CD14-positive monocyte (primary cell): ENCODE measurements at regions not wholly inside any gene's neighbourhood (a gene's known extent, or its start where the extent isn't known, plus 50 kb on each side); places are given as distances from the start of the nearest gene placed in this dataset.

ENCODE experiments used
- DNase-seq, 3 donors: peaks; one replicate each; pipeline ENCODE4 v3.0.0-alpha.2; 2011 to 2022
- H2AFZ ChIP-seq: 2 replicates; pipeline ENCODE4 v1.6.0; 2012; ENCODE audit warnings: mild to moderate bottlenecking, low read depth, low read length, inconsistent platforms; ENCODE audit not compliant: insufficient read depth, poor library complexity, severe bottlenecking
- H3K27ac ChIP-seq, 2 donors: 1 replicate in 1 of 2; 2 replicates in 1 of 2; pipeline ENCODE4 v1.5.1; 2012 to 2013; ENCODE audit warnings: low read length in 2 of 2, control low read depth in 1 of 2, inconsistent platforms in 1 of 2, low read depth in 1 of 2, mild to moderate bottlenecking in 1 of 2
- H3K27me3 ChIP-seq, 2 donors: one replicate each; pipeline versions ENCODE4 v1.6.0 to v1.6.1; 2011 to 2013; ENCODE audit warnings: low read length in 2 of 2; ENCODE audit not compliant: control insufficient read depth in 2 of 2, insufficient read depth in 2 of 2
- H3K36me3 ChIP-seq, 2 donors: replicated peaks in 1 of 2; 1 replicate in 1 of 2; 2 replicates in 1 of 2; pipeline versions ENCODE4 v1.5.1 to v1.6.1; 2012 to 2013; ENCODE audit warnings: low read length in 2 of 2, control low read depth in 1 of 2, inconsistent platforms in 1 of 2, mild to moderate bottlenecking in 1 of 2; ENCODE audit not compliant: insufficient read depth in 2 of 2, control insufficient read depth in 1 of 2
- H3K4me1 ChIP-seq, 2 donors: 1 replicate in 1 of 2; 2 replicates in 1 of 2; pipeline versions ENCODE4 v1.5.1 to v1.6.1; 2012 to 2013; ENCODE audit warnings: low read length in 2 of 2, control low read depth in 1 of 2, inconsistent platforms in 1 of 2, mild to moderate bottlenecking in 1 of 2, moderate library complexity in 1 of 2; ENCODE audit not compliant: insufficient read depth in 2 of 2, control insufficient read depth in 1 of 2
- H3K4me2 ChIP-seq: replicated peaks from 2 replicates; pipeline ENCODE3; 2012; ENCODE audit warnings: low read length, moderate library complexity, mild to moderate bottlenecking; ENCODE audit not compliant: poor library complexity, severe bottlenecking; ENCODE audit errors: extremely low read depth
- H3K4me3 ChIP-seq, 3 experiments: fragments of 200-600 bp in 1 of 3; sonication (generic) in 1 of 3; replicated peaks in 1 of 3; 1 replicate in 2 of 3; 2 replicates in 1 of 3; pipeline ENCODE4 v1.5.1; 2011 to 2013; ENCODE audit warnings: low read length in 3 of 3, mild to moderate bottlenecking in 3 of 3, control low read depth in 2 of 3, low read depth in 2 of 3, inconsistent platforms in 1 of 3, moderate library complexity in 1 of 3
- H3K79me2 ChIP-seq: 2 replicates; pipeline ENCODE4 v1.6.0; 2012; ENCODE audit warnings: mild to moderate bottlenecking, control low read depth, inconsistent platforms, low read length, moderate library complexity; ENCODE audit not compliant: insufficient read depth
- H3K9ac ChIP-seq: 2 replicates; pipeline ENCODE4 v1.6.0; 2017; ENCODE audit warnings: low read length, mild to moderate bottlenecking; ENCODE audit not compliant: insufficient read depth, poor library complexity, severe bottlenecking
- H3K9me3 ChIP-seq, 2 donors: replicated peaks in 1 of 2; 1 replicate in 1 of 2; 2 replicates in 1 of 2; pipeline versions ENCODE4 v1.5.1 to v1.6.1; 2012 to 2013; ENCODE audit warnings: low read length in 2 of 2, control low read depth in 1 of 2; ENCODE audit not compliant: control insufficient read depth in 1 of 2, insufficient read depth in 1 of 2
- H4K20me1 ChIP-seq: 2 replicates; pipeline ENCODE4 v1.6.0; 2012; ENCODE audit warnings: mild to moderate bottlenecking, low read length, control low read depth, moderate library complexity; ENCODE audit not compliant: insufficient read depth
- H3K27ac Mint-ChIP-seq, 7 donors: one replicate each; pipeline ENCODE4 v1.8.0; 2020; ENCODE audit warnings: mild to moderate bottlenecking in 7 of 7, mixed read lengths in 7 of 7, moderate library complexity in 6 of 7, inconsistent platforms in 2 of 7
- H3K27me3 Mint-ChIP-seq, 3 donors: one replicate each; pipeline ENCODE4 v1.8.0; 2021 to 2022; ENCODE audit warnings: low read depth in 3 of 3, mild to moderate bottlenecking in 3 of 3, mixed read lengths in 3 of 3, moderate library complexity in 3 of 3, inconsistent platforms in 1 of 3
- H3K36me3 Mint-ChIP-seq, 2 donors: one replicate each; pipeline ENCODE4 v1.8.0; 2020; ENCODE audit warnings: mixed read lengths in 2 of 2, inconsistent platforms in 1 of 2, mild to moderate bottlenecking in 1 of 2
- H3K4me1 Mint-ChIP-seq: one replicate; pipeline ENCODE4 v1.8.0; 2020; ENCODE audit warnings: mild to moderate bottlenecking, mixed read lengths
- H3K4me3 Mint-ChIP-seq, 2 donors: one replicate each; pipeline ENCODE4 v1.8.0; 2020; ENCODE audit warnings: mild to moderate bottlenecking in 2 of 2, mixed read lengths in 2 of 2, moderate library complexity in 1 of 2
- H3K9me3 Mint-ChIP-seq, 7 donors: one replicate each; pipeline ENCODE4 v1.8.0; 2020 to 2022; ENCODE audit warnings: mixed read lengths in 7 of 7, mild to moderate bottlenecking in 6 of 7, moderate library complexity in 6 of 7, inconsistent platforms in 2 of 7
- CTCF ChIP-seq: fragments of 200-600 bp; IDR thresholded peaks from one replicate; pipeline ENCODE4 v1.8.0; 2022; ENCODE audit warnings: antibody characterized with exemption, mild to moderate bottlenecking
- WGBS: methylation state at CpG from one replicate; pipeline ENCODE4 v1.1.5; 2013; ENCODE audit warnings: missing lambda C conversion rate; ENCODE audit not compliant: insufficient coverage; 5-methylcytosine and 5-hydroxymethylcytosine counted together
- intact Hi-C, 2 donors: fragments of 100-400 bp; cut with micrococcal nuclease; formaldehyde crosslinking; loops; one replicate each; pipeline versions ENCODE4 v1.15.0 to v1.15.1; 2023

- Histone ChIP-seq H3K4me3 (no peak overlapping the region), H3K4me2 (no peak overlapping the region), H3K27ac (no peak overlapping the region), H3K27me3 (no peaks in the 10 kb centered on the region), H3K79me2 (no peaks in the 10 kb centered on the region), H2AFZ (no peak overlapping the region), H4K20me1 (no peaks in the 10 kb centered on the region), H3K36me3 (no peaks in the 10 kb centered on the region), H3K9ac (no peak overlapping the region), H3K4me1 (no peaks in the 10 kb centered on the region), H3K9me3 (no peaks in the 10 kb centered on the region)
- DNase-seq = peak in 1 of 3 donors; percentile 4
- Mint-ChIP-seq H3K4me3 (no peak overlapping the region), H3K27me3 (peaks cover 1 to 2% (median 2%) of the 10 kb centered on the region in 3 donors), H3K9me3 (peaks cover 0 to 6% (median 0%) of the 10 kb centered on the region in 7 donors), H3K36me3 (no peaks in the 10 kb centered on the region), H3K4me1 (no peaks in the 10 kb centered on the region), H3K27ac (no peak overlapping the region)
- WGBS = 76% methylated on average over 2 of the region's 3 CpGs
- TF ChIP-seq CTCF = no peak
- intact Hi-C loops = no loop called here
Measured at GRCh38 chr7:118080947-118081346, 103.0 kb upstream of the LSM8 start.

DNA sequence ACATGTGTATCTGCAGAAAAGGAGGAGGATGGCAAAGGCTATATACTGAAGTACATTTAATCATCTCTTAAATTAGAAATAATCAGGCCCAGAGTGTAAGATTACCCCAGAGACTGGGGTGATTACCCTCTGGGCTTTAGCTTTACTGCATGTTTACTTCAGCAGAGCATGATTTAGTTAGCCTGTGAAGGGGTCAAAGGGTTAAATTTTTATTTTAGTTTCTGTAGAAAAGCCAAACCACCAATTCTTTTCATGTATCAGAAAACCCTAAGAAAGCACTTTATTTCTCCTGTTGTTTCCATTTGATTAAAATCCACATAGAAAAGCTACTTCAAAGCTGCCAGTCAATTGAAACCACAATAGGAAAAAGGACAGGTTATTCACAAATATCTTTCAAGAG, 101.5 kb upstream of the LSM8 start:
- no peak for DNase-seq
- no peak overlapping the region for H3K27ac Mint-ChIP-seq
- no peak overlapping the region for H2AFZ ChIP-seq
- intact Hi-C loops = no loop called here
- TF ChIP-seq CTCF = no peak
- H3K27me3 Mint-ChIP-seq = peaks cover 2 to 7% (median 2%) of the 10 kb centered on the region in 3 donors
- no peaks in the 10 kb centered on the region for H3K36me3 Mint-ChIP-seq
- H3K4me1 Mint-ChIP-seq = no peaks in the 10 kb centered on the region
- H3K4me3 ChIP-seq = no peak overlapping the region
- no peaks in the 10 kb centered on the region for H3K79me2 ChIP-seq
- H3K9ac ChIP-seq = no peak overlapping the region
- peaks cover 0 to 6% (median 0%) of the 10 kb centered on the region in 7 donors for H3K9me3 Mint-ChIP-seq
- no peak overlapping the region for H3K4me3 Mint-ChIP-seq
- H3K4me1 ChIP-seq = no peaks in the 10 kb centered on the region
- no peaks in the 10 kb centered on the region for H3K27me3 ChIP-seq
- H3K36me3 ChIP-seq = no peaks in the 10 kb centered on the region
- H3K27ac ChIP-seq = no peak overlapping the region
- no peaks in the 10 kb centered on the region for H3K9me3 ChIP-seq
- no peak overlapping the region for H3K4me2 ChIP-seq
- no peaks in the 10 kb centered on the region for H4K20me1 ChIP-seq
